Ectodermal cell (in vitro differentiated cells): ENCODE measurements at regions not wholly inside any gene's neighbourhood (a gene's known extent, or its start where the extent isn't known, plus 50 kb on each side); places are given as distances from the start of the nearest gene placed in this dataset.
"Not testable (repeated sequence)": the region's sequence is repeated elsewhere in the genome, so short reads cannot be mapped to it uniquely, and the experiment has no call there.

ENCODE experiments used
- H3K27ac ChIP-seq: 2 replicates; pipeline ENCODE4 v1.7.0; 2013; ENCODE audit warnings: mild to moderate bottlenecking, low read depth, low read length; ENCODE audit not compliant: insufficient read depth, poor library complexity, severe bottlenecking
- H3K27me3 ChIP-seq: 2 replicates; pipeline ENCODE4 v1.7.0; 2013; ENCODE audit warnings: mild to moderate bottlenecking, low read length; ENCODE audit not compliant: insufficient read depth, control insufficient read depth, poor library complexity, severe bottlenecking
- H3K36me3 ChIP-seq: one replicate; pipeline ENCODE4 v1.7.0; 2013; ENCODE audit warnings: low read length; ENCODE audit not compliant: control insufficient read depth, insufficient read depth
- H3K4me1 ChIP-seq: one replicate; pipeline ENCODE4 v1.7.0; 2013; ENCODE audit warnings: low read length; ENCODE audit not compliant: control insufficient read depth, insufficient read depth
- H3K4me3 ChIP-seq: 2 replicates; pipeline ENCODE4 v1.7.0; 2013; ENCODE audit warnings: low read depth, low read length, control low read depth; ENCODE audit not compliant: insufficient read depth
- H3K9me3 ChIP-seq: 2 replicates; pipeline ENCODE4 v1.7.0; 2013; ENCODE audit warnings: mild to moderate bottlenecking, low read length, moderate library complexity; ENCODE audit not compliant: control insufficient read depth
- WGBS, 2 experiments: methylation state at CpG; one replicate each; pipeline ENCODE4 v1.1.7; 2013; ENCODE audit warnings: missing lambda C conversion rate in 2 of 2; 5-methylcytosine and 5-hydroxymethylcytosine counted together

DNA sequence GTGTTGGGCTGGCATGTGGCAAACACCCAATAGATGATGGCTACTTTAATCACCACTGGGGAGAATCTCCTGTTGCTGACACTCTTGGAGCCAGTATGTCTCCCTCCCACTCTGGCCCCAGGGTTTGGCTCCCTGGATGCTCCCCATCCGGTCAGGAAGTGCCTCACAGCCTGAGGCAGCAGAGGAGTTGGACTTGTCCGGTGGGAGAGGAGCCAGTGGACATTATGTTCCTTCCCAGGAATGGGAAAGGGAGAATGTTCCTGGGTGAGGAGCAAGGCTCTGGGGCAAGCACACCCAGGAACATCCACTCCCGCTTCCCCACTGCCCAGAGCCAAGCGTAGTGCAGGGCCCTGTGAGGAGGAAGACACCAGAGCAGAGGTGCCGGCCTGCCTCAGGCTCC is 84.6 kb upstream of the NAV2 start:
- Histone ChIP-seq H3K27ac (no peak overlapping the region), H3K36me3 (no peaks in the 10 kb centered on the region), H3K4me1 (peaks cover 6% of the 10 kb centered on the region), H3K27me3 (no peaks in the 10 kb centered on the region), H3K4me3 (no peak overlapping the region), H3K9me3 (no peaks in the 10 kb centered on the region)
- 87 to 96% methylated on average over 5 of the region's 5 CpGs for WGBS, 2 experiments

DNA sequence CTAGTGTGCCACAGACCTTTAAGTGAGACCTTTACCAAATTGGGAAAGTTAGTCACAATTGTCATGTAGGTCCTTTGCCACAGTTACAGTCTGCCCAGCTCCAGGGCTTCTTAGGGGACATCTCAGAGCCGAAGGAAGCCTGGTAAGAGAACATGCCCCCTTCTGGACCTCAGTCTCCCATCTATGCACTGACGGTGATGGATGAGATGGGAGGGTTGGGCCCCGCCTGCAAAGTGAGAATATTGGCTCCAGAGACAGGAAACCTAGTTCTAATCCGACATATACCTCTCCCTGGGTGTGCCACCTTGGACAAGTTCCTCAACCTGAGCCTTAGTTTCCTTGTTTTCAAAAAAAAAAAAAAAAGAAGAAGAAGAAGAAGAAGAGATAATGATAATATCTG is 85.1 kb upstream of the NAV2 start:
- H3K4me3 ChIP-seq, result no peak overlapping the region
- H3K27me3 ChIP-seq, result no peaks in the 10 kb centered on the region
- H3K9me3 ChIP-seq, result no peaks in the 10 kb centered on the region
- H3K36me3 ChIP-seq, result no peaks in the 10 kb centered on the region
- peaks cover 3% of the 10 kb centered on the region for H3K4me1 ChIP-seq
- no peak overlapping the region for H3K27ac ChIP-seq
- 90 to 94% methylated on average over 3 of the region's 4 CpGs for WGBS, 2 experiments

DNA sequence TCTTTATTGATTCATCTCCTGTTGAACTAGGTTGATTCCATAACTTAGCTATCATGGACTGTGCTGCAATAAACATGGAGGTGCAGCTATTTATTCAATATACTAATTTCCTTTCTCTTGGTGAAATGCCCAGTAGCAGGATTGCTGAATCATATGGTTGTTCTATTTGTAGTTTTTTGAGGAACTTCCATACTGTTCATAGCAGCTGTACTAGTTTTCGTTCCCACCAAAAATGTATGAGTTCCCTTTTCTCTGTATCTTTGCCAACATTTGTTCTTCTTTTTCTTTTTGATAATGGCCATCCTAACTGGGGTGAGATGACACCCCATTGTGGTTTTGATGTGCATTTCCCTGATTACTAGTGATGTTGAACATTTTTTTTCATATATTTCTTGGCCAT is 87.2 kb upstream of the NAV2 start:
- Histone ChIP-seq H3K27ac (no peak overlapping the region), H3K4me3 (no peak overlapping the region), H3K27me3 (no peaks in the 10 kb centered on the region), H3K9me3 (no peaks in the 10 kb centered on the region), H3K36me3 (no peaks in the 10 kb centered on the region), H3K4me1 (no peaks in the 10 kb centered on the region)
- 100% methylated on average over 1 of the region's 1 CpG for WGBS, 2 experiments

DNA sequence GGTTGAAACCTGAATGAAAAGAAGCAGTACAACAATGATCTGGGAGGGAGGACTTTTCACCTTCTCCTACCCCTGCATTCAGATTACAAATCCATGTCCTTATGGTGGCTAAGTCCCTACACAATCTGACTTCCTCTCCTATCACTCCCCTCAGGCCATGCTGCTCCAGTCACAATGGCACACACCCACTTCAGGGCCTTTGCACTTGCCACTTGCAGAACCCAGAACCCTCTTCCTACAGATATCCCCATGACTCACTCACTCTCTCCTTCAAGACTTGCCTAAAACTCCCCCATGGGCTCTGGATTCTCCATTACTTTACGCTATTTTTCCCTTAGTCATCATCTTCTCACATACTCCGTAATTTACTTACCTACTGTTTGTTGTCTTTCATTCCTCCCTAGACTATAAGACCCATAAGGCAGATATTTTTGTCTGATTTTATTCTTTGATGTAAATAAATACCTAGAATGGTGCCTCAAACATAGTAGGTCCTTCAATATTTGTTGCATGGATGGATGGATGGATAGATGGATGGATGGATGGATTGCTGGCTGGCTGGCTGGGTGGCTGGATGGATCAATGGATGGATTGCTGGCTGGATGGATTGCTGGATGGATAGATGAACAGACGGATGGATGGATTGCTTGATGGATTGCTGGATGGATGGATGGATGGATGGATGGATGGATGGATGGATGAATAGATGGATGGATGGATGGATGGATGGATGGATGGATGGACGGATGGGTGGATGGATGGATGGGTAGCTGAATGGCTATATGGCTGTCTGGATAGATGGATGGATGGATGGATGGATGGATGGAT is 94.7 kb upstream of the NAV2 start:
- H3K27ac ChIP-seq, result no peak overlapping the region
- WGBS, 2 experiments, result 64% methylated on average over 4 of the region's 4 CpGs
- H3K9me3 ChIP-seq, result no peaks in the 10 kb centered on the region
- H3K36me3 ChIP-seq, result no peaks in the 10 kb centered on the region
- H3K4me1 ChIP-seq, result peaks cover 4% of the 10 kb centered on the region
- no peak overlapping the region for H3K4me3 ChIP-seq
- no peaks in the 10 kb centered on the region for H3K27me3 ChIP-seq

DNA sequence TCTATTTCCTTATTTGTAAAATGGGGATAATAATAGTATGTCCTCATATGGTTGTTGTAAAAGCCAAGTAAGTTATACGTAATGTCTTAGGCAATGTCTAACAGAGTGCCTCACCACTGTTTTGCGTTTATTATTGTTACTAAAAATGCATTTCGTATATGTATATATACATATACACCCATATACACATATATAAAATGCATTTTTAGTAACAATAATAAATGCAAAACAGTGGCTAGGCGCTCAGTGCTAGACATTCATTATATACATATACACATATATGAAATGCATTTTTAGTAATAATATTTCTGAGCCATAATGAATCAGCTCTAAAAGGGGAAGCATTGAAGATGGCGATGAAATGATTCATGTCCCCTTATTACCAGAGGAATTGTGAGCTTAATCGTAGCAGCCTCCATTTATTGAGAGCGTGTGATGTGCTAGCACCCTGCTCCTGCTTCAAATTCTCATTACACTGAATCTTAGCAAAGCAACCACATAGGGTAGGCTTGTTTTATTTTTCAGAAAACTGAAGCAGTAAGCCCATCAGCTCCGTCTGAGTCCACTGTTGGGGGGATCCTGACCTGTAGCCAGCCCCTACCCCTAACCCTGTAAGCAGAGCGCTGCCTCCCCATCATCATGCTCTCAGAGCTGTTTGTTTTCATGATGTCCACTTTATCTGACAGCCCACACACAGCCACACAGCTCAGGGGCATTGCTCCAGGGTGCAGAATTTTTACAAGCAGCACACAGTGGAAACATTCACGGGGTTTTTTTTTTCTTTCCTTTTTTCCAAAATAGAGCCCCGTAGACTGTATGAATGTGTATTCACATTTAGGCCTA is 97.1 kb upstream of the NAV2 start:
- Histone ChIP-seq H3K4me1 (peaks cover 4% of the 10 kb centered on the region), H3K27me3 (no peaks in the 10 kb centered on the region), H3K4me3 (no peak overlapping the region), H3K9me3 (no peaks in the 10 kb centered on the region), H3K36me3 (no peaks in the 10 kb centered on the region), H3K27ac (no peak overlapping the region)
- WGBS, 2 experiments, result 93 to 96% methylated on average over 8 to 10 of the region's 11 CpGs

DNA sequence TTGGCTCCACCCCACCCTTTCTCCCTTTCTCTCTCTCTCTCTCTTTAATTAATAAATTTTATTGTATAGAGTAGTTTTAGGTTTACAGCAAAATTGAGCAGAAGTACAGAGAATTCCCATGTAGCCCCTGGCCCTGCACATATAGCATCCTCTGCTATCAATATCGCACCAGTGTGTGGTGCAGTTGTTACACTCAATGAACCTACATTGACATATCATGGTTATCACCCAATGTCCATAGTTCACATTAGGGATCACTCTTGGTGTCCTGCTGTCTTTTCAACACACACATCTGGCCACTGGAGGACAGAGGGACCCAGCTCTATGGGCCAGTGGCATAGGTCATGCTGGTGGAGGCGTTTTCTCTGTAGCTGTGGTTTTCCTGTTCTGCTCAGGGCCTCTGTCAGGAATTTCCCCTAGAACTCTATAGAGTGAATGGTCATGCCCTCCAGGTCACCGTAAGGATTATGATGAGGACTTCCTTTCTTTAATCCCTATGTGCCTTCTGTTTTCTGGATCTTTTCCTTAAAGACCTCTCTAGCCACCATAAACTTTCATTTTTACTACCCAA is 98.2 kb upstream of the NAV2 start:
- peaks cover 4% of the 10 kb centered on the region for H3K4me1 ChIP-seq
- 92 to 94% methylated on average over 3 of the region's 3 CpGs for WGBS, 2 experiments

DNA sequence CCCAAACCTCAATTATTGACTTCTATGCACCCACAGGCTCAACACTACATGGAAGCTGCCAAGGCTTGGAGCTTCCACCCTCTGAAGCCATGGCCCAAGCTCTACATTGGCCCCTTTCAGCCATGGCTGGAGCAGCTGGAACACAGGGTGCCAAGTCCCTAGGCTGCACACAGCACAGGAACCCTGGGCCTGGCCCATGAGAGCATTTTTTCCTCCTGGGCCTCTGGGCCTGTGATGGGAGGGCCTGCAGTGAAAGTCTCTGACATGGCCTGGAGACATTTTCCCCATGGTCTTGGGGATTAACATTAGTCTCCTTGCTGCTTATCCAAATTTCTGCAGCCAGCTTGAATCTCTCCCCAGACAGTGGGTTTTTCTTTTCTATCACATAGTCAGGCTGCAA is 100.6 kb upstream of the NAV2 start:
- H3K4me1 ChIP-seq, H3K9me3 ChIP-seq, H3K27ac ChIP-seq, H3K4me3 ChIP-seq, H3K27me3 ChIP-seq, H3K36me3 ChIP-seq: not testable (repeated sequence)

More for the DNA sequence above, 98.2 kb upstream of the NAV2 start:
- Histone ChIP-seq H3K4me3 (no peak overlapping the region), H3K27ac (no peak overlapping the region), H3K27me3 (no peaks in the 10 kb centered on the region), H3K36me3 (no peaks in the 10 kb centered on the region), H3K9me3 (no peaks in the 10 kb centered on the region)

DNA sequence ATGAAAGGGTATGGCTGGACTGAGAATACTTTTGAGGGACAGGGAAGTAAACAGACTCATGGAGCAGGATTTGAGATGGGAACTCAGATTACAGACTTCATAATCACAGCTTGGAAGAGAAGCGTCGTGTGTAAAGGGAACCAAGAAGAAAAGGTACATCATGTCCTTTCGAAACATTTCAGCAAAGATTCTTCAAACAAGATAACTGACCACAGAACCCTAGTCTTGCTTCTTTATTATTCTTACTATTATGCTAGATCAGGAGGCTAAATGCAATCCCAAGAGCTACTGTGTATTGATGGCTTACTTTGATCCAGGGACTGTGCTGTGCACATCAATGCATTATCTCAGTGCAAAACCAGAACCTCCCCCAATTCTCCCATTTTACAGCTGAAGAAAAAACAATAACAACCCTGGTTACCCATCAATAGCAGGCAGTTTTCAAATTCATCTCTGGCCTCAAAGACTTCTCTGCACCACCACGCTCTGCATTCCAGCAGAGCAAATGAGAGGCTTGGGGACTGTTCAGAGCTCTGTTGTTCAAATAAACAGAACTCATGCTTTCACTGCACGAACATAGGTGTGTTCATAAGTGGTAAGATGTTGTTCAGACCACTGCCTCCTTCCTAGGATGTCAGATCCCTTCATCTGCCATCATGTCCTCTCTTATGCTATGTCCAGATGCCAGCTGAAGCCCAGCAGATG is 104.8 kb upstream of the NAV2 start:
- Histone ChIP-seq H3K36me3 (no peaks in the 10 kb centered on the region), H3K27me3 (no peaks in the 10 kb centered on the region), H3K4me1 (no peaks in the 10 kb centered on the region), H3K9me3 (no peaks in the 10 kb centered on the region), H3K4me3 (no peak overlapping the region), H3K27ac (no peak overlapping the region)
- 96 to 99% methylated on average over 5 of the region's 5 CpGs for WGBS, 2 experiments

DNA sequence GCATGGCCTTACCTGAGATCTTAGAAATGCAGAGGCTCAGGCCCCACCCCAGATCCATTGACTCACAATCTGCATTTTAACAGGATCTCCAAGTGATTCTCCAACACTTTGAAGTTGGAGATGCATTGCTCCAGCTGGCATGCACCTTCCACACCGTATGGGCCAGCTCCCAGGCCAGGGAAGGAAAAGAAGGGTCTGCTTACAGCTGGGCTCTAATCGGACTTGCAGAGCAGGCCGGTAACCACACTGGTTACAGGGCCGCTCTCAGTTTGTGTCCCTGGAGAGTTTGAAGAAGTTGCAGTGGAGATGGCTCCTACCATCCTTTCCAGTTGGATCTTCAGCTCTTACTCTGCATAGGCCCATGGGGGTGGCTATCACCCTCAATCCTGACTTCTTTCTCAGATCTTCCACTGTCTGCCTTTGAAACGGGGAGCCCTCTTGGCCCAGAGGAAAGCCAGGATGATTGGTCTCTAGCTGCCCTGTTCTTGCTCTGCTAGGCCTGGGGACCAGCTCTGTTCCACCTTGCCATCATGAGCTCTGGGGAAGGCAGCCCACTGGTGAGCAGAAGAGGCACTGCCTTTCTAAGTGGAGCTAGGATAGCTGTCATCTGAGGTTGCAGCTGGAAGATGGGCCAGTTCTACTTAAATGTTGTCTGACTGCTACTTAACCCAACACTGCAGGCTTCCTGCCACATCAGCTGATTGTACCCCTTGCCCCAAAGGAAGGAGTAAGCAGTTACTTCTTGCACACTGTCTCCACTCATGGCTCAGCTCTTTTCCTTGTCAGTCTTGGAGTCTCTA is 105.6 kb upstream of the NAV2 start:
- Histone ChIP-seq H3K4me1 (no peaks in the 10 kb centered on the region), H3K9me3 (no peaks in the 10 kb centered on the region), H3K36me3 (no peaks in the 10 kb centered on the region), H3K4me3 (no peak overlapping the region), H3K27me3 (no peaks in the 10 kb centered on the region), H3K27ac (no peak overlapping the region)
- WGBS, 2 experiments, result 89 to 92% methylated on average over 5 of the region's 5 CpGs
